OCI-LY3 (cell line): ENCODE measurements at regions not wholly inside any gene's neighbourhood (a gene's known extent, or its start where the extent isn't known, plus 50 kb on each side); places are given as distances from the start of the nearest gene placed in this dataset.

Source experiments
- H2AFZ ChIP-seq: fragments of 200-600, 300-600 bp; shearing (Covaris generic); 2 replicates; pipeline ENCODE4 v1.6.0; 2014; ENCODE audit warnings: antibody characterized with exemption, low read depth, low read length
- H3K27ac ChIP-seq: fragments of 200-600, 300-600 bp; sonication (generic); 2 replicates; pipeline ENCODE4 v1.5.1; 2014; ENCODE audit warnings: mild to moderate bottlenecking, low read length, moderate library complexity, mixed read lengths
- H3K27me3 ChIP-seq: fragments of 200-600, 300-600 bp; sonication (generic); 2 replicates; pipeline ENCODE4 v1.6.1; 2014; ENCODE audit warnings: low read depth, low read length, mixed read lengths
- H3K36me3 ChIP-seq: fragments of 200-600, 300-600 bp; sonication (generic); replicated peaks from 2 replicates; pipeline ENCODE3; 2014; ENCODE audit warnings: low read depth, low read length, mixed read lengths
- H3K4me1 ChIP-seq: fragments of 300-600, 200-600 bp; sonication (generic); 2 replicates; pipeline ENCODE4 v1.6.1; 2014; ENCODE audit warnings: low read length, mixed read lengths
- H3K4me2 ChIP-seq: fragments of 200-600, 300-600 bp; sonication (generic); 2 replicates; pipeline ENCODE4 v1.6.1; 2014; ENCODE audit warnings: low read length, mixed read lengths
- H3K4me3 ChIP-seq: fragments of 300-600, 200-600 bp; sonication (generic); 2 replicates; pipeline ENCODE4 v1.5.1; 2014; ENCODE audit warnings: antibody characterized with exemption, mild to moderate bottlenecking, low read length, moderate library complexity
- H3K79me2 ChIP-seq: fragments of 300-600, 200-600 bp; shearing (Covaris generic); 2 replicates; pipeline ENCODE4 v1.6.1; 2014; ENCODE audit warnings: mild to moderate bottlenecking, low read length, mixed read lengths
- H3K9ac ChIP-seq: fragments of 300-600, 200-600 bp; shearing (Covaris generic); 2 replicates; pipeline ENCODE4 v1.6.0; 2014; ENCODE audit warnings: mild to moderate bottlenecking, low read length, moderate library complexity
- H3K9me3 ChIP-seq: fragments of 200-600, 300-600 bp; shearing (Covaris generic); 2 replicates; pipeline ENCODE4 v1.6.1; 2014; ENCODE audit warnings: low read length, mixed read lengths; ENCODE audit not compliant: insufficient read depth
- H4K20me1 ChIP-seq: fragments of 200-600, 300-600 bp; sonication (generic); 2 replicates; pipeline ENCODE4 v1.6.1; 2016; ENCODE audit warnings: low read length, mixed read lengths; ENCODE audit not compliant: insufficient read depth
- EZH2phosphoT487 ChIP-seq: fragments of 200-600 bp; shearing (Covaris generic); IDR thresholded peaks from 2 replicates; pipeline ENCODE4 v1.6.1; 2018; ENCODE audit warnings: antibody characterized with exemption, mixed run types, low read depth
- TF ChIP-seq, protein P1 (sequence below): fragments of 200-600, 300-600 bp; sonication (generic); IDR thresholded peaks from 2 replicates; pipeline ENCODE4 v1.5.1; 2014; ENCODE audit warnings: antibody characterized with exemption, low read length, low read depth

DNA sequence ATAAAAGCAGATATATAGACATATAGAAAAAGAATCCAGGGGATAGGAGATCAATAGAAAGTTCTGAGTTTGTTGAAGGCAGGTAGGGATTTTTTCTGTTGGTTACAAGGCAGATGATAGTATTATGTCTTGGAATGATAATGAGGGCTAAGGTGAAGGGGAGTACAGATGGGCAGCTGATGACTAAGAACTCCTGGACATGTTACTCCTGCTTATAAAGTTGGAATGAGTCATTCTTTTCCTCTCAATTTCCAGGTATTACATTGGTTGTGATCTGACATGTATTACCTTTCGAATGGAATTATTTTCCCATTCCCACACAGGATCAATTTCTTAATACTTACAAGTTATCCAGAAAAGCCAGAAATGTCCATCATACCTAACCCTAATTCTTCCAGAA, 545.2 kb upstream of the MGAT4C start:
- Histone ChIP-seq H3K9ac (no peak overlapping the region), H3K36me3 (no peaks in the 10 kb centered on the region), H3K4me3 (no peak overlapping the region), H3K27ac (no peak overlapping the region), H4K20me1 (no peaks in the 10 kb centered on the region), H3K79me2 (no peaks in the 10 kb centered on the region), H3K4me2 (no peak overlapping the region), H3K9me3 (no peaks in the 10 kb centered on the region), H2AFZ (no peak overlapping the region), H3K27me3 (no peaks in the 10 kb centered on the region), H3K4me1 (no peaks in the 10 kb centered on the region)
- TF ChIP-seq, protein P1, sequence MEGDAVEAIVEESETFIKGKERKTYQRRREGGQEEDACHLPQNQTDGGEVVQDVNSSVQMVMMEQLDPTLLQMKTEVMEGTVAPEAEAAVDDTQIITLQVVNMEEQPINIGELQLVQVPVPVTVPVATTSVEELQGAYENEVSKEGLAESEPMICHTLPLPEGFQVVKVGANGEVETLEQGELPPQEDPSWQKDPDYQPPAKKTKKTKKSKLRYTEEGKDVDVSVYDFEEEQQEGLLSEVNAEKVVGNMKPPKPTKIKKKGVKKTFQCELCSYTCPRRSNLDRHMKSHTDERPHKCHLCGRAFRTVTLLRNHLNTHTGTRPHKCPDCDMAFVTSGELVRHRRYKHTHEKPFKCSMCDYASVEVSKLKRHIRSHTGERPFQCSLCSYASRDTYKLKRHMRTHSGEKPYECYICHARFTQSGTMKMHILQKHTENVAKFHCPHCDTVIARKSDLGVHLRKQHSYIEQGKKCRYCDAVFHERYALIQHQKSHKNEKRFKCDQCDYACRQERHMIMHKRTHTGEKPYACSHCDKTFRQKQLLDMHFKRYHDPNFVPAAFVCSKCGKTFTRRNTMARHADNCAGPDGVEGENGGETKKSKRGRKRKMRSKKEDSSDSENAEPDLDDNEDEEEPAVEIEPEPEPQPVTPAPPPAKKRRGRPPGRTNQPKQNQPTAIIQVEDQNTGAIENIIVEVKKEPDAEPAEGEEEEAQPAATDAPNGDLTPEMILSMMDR = no peak
- no peak for TF ChIP-seq EZH2phosphoT487

DNA sequence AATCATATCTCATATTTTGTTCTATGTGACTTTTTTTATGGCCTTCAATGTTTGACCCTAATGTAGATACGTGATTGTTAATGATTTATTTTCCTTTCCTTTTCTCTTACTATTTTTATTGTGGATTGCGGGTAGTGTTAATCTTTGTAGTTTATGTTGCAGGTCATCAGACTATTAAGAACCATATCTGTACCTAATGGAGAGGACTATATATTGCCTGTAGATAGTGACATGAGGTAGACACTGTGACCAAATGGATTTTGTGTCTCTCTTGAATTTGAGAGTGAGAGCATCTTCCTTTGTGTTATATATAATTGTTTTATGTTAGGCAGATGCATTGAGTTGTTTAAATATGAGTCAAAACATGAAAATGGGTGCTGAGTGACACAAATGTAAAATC, 543.4 kb upstream of the MGAT4C start:
- Histone ChIP-seq H3K9ac (no peak overlapping the region), H3K27ac (no peak overlapping the region), H4K20me1 (no peaks in the 10 kb centered on the region), H3K36me3 (no peaks in the 10 kb centered on the region), H3K9me3 (no peaks in the 10 kb centered on the region), H3K79me2 (no peaks in the 10 kb centered on the region), H3K4me2 (no peak overlapping the region), H3K27me3 (no peaks in the 10 kb centered on the region), H3K4me1 (no peaks in the 10 kb centered on the region), H3K4me3 (no peak overlapping the region), H2AFZ (no peak overlapping the region)
- TF ChIP-seq EZH2phosphoT487 = no peak
- TF ChIP-seq, protein P1 = no peak

DNA sequence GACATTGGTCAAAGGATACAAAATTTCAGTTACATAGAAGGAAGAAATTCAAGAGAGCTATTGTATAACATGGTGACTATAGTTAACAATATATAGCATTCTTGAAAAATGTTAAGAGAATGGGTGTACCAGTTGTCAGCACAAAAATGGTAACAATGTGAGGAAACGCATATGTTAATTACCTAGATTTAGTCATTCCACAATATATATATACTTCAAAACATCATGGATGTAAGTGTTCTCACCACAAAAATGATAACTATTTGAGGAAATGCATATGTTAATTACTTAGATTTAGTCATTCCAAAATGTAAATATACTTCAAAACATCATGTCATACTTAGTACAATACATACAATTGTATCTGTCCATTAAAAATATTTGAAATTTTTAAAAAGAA, 540.4 kb upstream of the MGAT4C start:
- no peak for TF ChIP-seq EZH2phosphoT487
- TF ChIP-seq, protein P1 = no peak
- no peaks in the 10 kb centered on the region for H3K27me3 ChIP-seq
- no peak overlapping the region for H2AFZ ChIP-seq
- no peaks in the 10 kb centered on the region for H3K9me3 ChIP-seq
- no peak overlapping the region for H3K4me2 ChIP-seq
- H3K4me1 ChIP-seq = no peaks in the 10 kb centered on the region
- no peaks in the 10 kb centered on the region for H3K79me2 ChIP-seq
- no peak overlapping the region for H3K27ac ChIP-seq
- no peaks in the 10 kb centered on the region for H4K20me1 ChIP-seq
- no peak overlapping the region for H3K4me3 ChIP-seq
- no peak overlapping the region for H3K9ac ChIP-seq
- H3K36me3 ChIP-seq = no peaks in the 10 kb centered on the region

DNA sequence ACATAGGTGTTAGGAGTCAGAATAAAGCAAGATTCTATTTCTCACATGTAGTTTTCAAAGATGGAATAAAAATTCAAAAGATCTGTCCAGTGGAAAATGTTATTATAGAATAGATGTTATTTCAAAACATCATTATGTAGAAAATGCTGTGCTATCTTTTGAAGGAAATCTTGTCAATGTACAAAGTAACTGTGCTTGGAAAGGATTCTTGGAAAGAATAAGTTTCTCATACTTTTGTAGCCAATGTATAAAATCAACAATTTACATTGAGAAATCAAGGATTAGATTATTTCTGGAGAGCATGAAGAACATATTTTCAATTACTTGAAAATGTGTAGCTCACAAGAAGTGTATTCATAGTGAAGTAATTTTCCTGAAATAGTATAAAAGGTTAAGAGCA, 532.5 kb upstream of the MGAT4C start:
- Histone ChIP-seq H3K36me3 (no peaks in the 10 kb centered on the region), H3K4me2 (no peak overlapping the region), H3K27me3 (no peaks in the 10 kb centered on the region), H3K79me2 (no peaks in the 10 kb centered on the region), H2AFZ (no peak overlapping the region), H3K9me3 (no peaks in the 10 kb centered on the region), H4K20me1 (no peaks in the 10 kb centered on the region), H3K9ac (no peak overlapping the region), H3K4me3 (no peak overlapping the region), H3K27ac (no peak overlapping the region), H3K4me1 (no peaks in the 10 kb centered on the region)
- TF ChIP-seq EZH2phosphoT487 = no peak
- TF ChIP-seq, protein P1 = no peak
